NB4 (cell line): ENCODE measurements at regions not wholly inside any gene's neighbourhood (a gene's known extent, or its start where the extent isn't known, plus 50 kb on each side); places are given as distances from the start of the nearest gene placed in this dataset.

Experiments used
- DNase-seq: peaks from one replicate; pipeline ENCODE4 v3.0.0; 2010; ENCODE audit warnings: low read depth
- H3K4me3 ChIP-seq: one replicate; pipeline ENCODE4 v1.5.1; 2011; ENCODE audit warnings: mild to moderate bottlenecking, low read depth, low read length, moderate library complexity
- CTCF ChIP-seq: IDR thresholded peaks from one replicate; pipeline ENCODE4 v1.5.1; 2012; ENCODE audit warnings: low read depth, low read length
- MAX ChIP-seq: IDR thresholded peaks from 2 replicates; pipeline ENCODE4 v1.6.1; 2011; ENCODE audit warnings: low read depth, low read length
- MYC ChIP-seq: IDR thresholded peaks from 2 replicates; pipeline ENCODE4 v1.6.1; 2011; ENCODE audit warnings: low read depth, low read length
- POLR2A ChIP-seq: IDR thresholded peaks from 2 replicates; pipeline ENCODE4 v1.6.1; 2011; ENCODE audit warnings: mild to moderate bottlenecking; ENCODE audit not compliant: insufficient read length; ENCODE audit errors: extremely low read depth

- H3K4me3 ChIP-seq = no peak overlapping the region
- TF ChIP-seq POLR2A (no peak), MYC (no peak), MAX (no peak), CTCF (no peak)
Observed at GRCh38 chr3:153577059-153577736, 415.2 kb downstream of the RAP2B start.

GRCh38 chr3:153578046-153578445 lies 416.0 kb downstream of the RAP2B start:
- TF ChIP-seq POLR2A (no peak), CTCF (no peak), MYC (no peak), MAX (no peak)
- no peak for DNase-seq
- H3K4me3 ChIP-seq = no peak overlapping the region

More at GRCh38 chr3:153577059-153577736, 415.2 kb downstream of the RAP2B start:
- no peak for DNase-seq

- no peak for DNase-seq
- no peak overlapping the region for H3K4me3 ChIP-seq
- TF ChIP-seq CTCF (no peak), MAX (no peak), MYC (no peak), POLR2A (no peak)
Observed at GRCh38 chr3:153590051-153590450, 428.0 kb downstream of the RAP2B start.

- DNase-seq = peak; percentile 52
- H3K4me3 ChIP-seq = no peak overlapping the region
- no peak for TF ChIP-seq POLR2A
- no peak; the same call in 1 of the 2 replicates for TF ChIP-seq MYC
- TF ChIP-seq CTCF = no peak
- TF ChIP-seq MAX = no peak
Observed at GRCh38 chr3:153591561-153592245, 429.7 kb downstream of the RAP2B start.

- TF ChIP-seq CTCF (peak; percentile 54), MAX (no peak)
- DNase-seq = peak; percentile 48
Observed at GRCh38 chr3:153595186-153595815, 433.3 kb downstream of the RAP2B start.

More at GRCh38 chr3:153595186-153595815, 433.3 kb downstream of the RAP2B start:
- no peak overlapping the region for H3K4me3 ChIP-seq
